ENCODE measurements at regions not wholly inside any gene's neighbourhood (a gene's known extent, or its start where the extent isn't known, plus 50 kb on each side); places are given as distances from the start of the nearest gene placed in this dataset.

- H3K9me3 Mint-ChIP-seq (ENCODE audit: low read depth), result no peaks in the 10 kb centered on the region
- no peaks in the 10 kb centered on the region for H3K36me3 Mint-ChIP-seq (ENCODE audit: low read depth)
- H3K4me3 Mint-ChIP-seq (ENCODE audit: unreplicated experiment), result no peak overlapping the region
- H3K27ac Mint-ChIP-seq (ENCODE audit: unreplicated experiment), result no peak overlapping the region
- no peak for DNase-seq (ENCODE audit: low spot score)
- no peaks in the 10 kb centered on the region for H3K4me1 Mint-ChIP-seq (ENCODE audit: low read depth)
- TF ChIP-seq CTCF (IDR thresholded peaks at IDR 0.05), result no peak
- H3K27me3 Mint-ChIP-seq (ENCODE audit: low read depth), result no peaks in the 10 kb centered on the region
Measured at GRCh38 chr3:177947901-177948300, 588.3 kb upstream of the KCNMB2 start.

- Mint-ChIP-seq H3K9me3 (ENCODE audit: low read depth) (peaks cover 2% of the 10 kb centered on the region), H3K4me1 (ENCODE audit: low read depth) (no peaks in the 10 kb centered on the region), H3K27me3 (ENCODE audit: low read depth) (no peaks in the 10 kb centered on the region), H3K36me3 (ENCODE audit: low read depth) (no peaks in the 10 kb centered on the region), H3K27ac (ENCODE audit: unreplicated experiment) (no peak overlapping the region), H3K4me3 (ENCODE audit: unreplicated experiment) (no peak overlapping the region)
- DNase-seq (ENCODE audit: low spot score), result no peak
- no peak for TF ChIP-seq CTCF (IDR thresholded peaks at IDR 0.05)
Measured at GRCh38 chr3:177948716-177949425, 587.4 kb upstream of the KCNMB2 start.

- no peak for DNase-seq (ENCODE audit: low spot score)
- no peaks in the 10 kb centered on the region for H3K9me3 Mint-ChIP-seq (ENCODE audit: low read depth)
- no peaks in the 10 kb centered on the region for H3K27me3 Mint-ChIP-seq (ENCODE audit: low read depth)
- H3K4me3 Mint-ChIP-seq (ENCODE audit: unreplicated experiment), result no peak overlapping the region
- H3K27ac Mint-ChIP-seq (ENCODE audit: unreplicated experiment), result no peak overlapping the region
- H3K36me3 Mint-ChIP-seq (ENCODE audit: low read depth), result no peaks in the 10 kb centered on the region
- H3K4me1 Mint-ChIP-seq (ENCODE audit: low read depth), result peaks cover 20% of the 10 kb centered on the region
- TF ChIP-seq CTCF (IDR thresholded peaks at IDR 0.05), result no peak
Measured at GRCh38 chr3:177959188-177959587, 577.0 kb upstream of the KCNMB2 start.

- no peaks in the 10 kb centered on the region for H3K27me3 Mint-ChIP-seq (ENCODE audit: low read depth)
- H3K9me3 Mint-ChIP-seq (ENCODE audit: low read depth), result no peaks in the 10 kb centered on the region
- H3K36me3 Mint-ChIP-seq (ENCODE audit: low read depth), result no peaks in the 10 kb centered on the region
- peaks cover 23% of the 10 kb centered on the region for H3K4me1 Mint-ChIP-seq (ENCODE audit: low read depth)
- TF ChIP-seq CTCF (IDR thresholded peaks at IDR 0.05), result no peak
- no peak for DNase-seq (ENCODE audit: low spot score)
- no peak overlapping the region for H3K4me3 Mint-ChIP-seq (ENCODE audit: unreplicated experiment)
- H3K27ac Mint-ChIP-seq (ENCODE audit: unreplicated experiment), result no peak overlapping the region
Measured at GRCh38 chr3:177960014-177960413, 576.2 kb upstream of the KCNMB2 start.

GRCh38 chr3:177960722-177961121, 575.5 kb upstream of the KCNMB2 start:
- no peak for DNase-seq (ENCODE audit: low spot score)
- peaks cover 23% of the 10 kb centered on the region for H3K4me1 Mint-ChIP-seq (ENCODE audit: low read depth)

More at GRCh38 chr3:177960722-177961121, 575.5 kb upstream of the KCNMB2 start:
- no peaks in the 10 kb centered on the region for H3K36me3 Mint-ChIP-seq (ENCODE audit: low read depth)
- no peak for TF ChIP-seq CTCF (IDR thresholded peaks at IDR 0.05)
- no peak overlapping the region for H3K4me3 Mint-ChIP-seq (ENCODE audit: unreplicated experiment)
- no peaks in the 10 kb centered on the region for H3K9me3 Mint-ChIP-seq (ENCODE audit: low read depth)
- no peaks in the 10 kb centered on the region for H3K27me3 Mint-ChIP-seq (ENCODE audit: low read depth)
- peak overlapping the region; percentile 17 for H3K27ac Mint-ChIP-seq (ENCODE audit: unreplicated experiment)

All from chondrocyte (in vitro differentiated cells).